Central memory CD8-positive, alpha-beta T cell (primary cell): ENCODE measurements at regions not wholly inside any gene's neighbourhood (a gene's known extent, or its start where the extent isn't known, plus 50 kb on each side); places are given as distances from the start of the nearest gene placed in this dataset.

Experiments used
- ATAC-seq: fragments of 150-1000 bp; cut with Tn5 transposase; replicated peaks from 2 replicates; pipeline ENCODE4 v1.10.0; 2022; ENCODE audit warnings: mild to moderate bottlenecking, moderate FRiP score, moderate number of reproducible peaks; ENCODE audit not compliant: poor library complexity, severe bottlenecking; ENCODE audit errors: extremely low read depth
- DNase-seq, 2 donors: peaks; one replicate each; pipeline ENCODE4 v3.0.0; 2021; ENCODE audit warnings: low spot score in 2 of 2
- H3K27ac Mint-ChIP-seq: one replicate; pipeline ENCODE4 v1.8.0; 2022; ENCODE audit warnings: low read depth, mild to moderate bottlenecking, moderate library complexity, mixed read lengths
- H3K27me3 Mint-ChIP-seq: one replicate; pipeline ENCODE4 v1.8.0; 2022; ENCODE audit warnings: mixed read lengths
- H3K36me3 Mint-ChIP-seq: one replicate; pipeline ENCODE4 v1.8.0; 2022; ENCODE audit warnings: mild to moderate bottlenecking, moderate library complexity, mixed read lengths; ENCODE audit not compliant: insufficient read depth
- H3K4me1 Mint-ChIP-seq: one replicate; pipeline ENCODE4 v1.8.0; 2022; ENCODE audit warnings: mixed read lengths
- H3K4me3 Mint-ChIP-seq: one replicate; pipeline ENCODE4 v1.8.0; 2022; ENCODE audit warnings: mild to moderate bottlenecking, moderate library complexity, mixed read lengths
- H3K9me3 Mint-ChIP-seq: one replicate; pipeline ENCODE4 v1.8.0; 2022; ENCODE audit warnings: mixed read lengths

DNA sequence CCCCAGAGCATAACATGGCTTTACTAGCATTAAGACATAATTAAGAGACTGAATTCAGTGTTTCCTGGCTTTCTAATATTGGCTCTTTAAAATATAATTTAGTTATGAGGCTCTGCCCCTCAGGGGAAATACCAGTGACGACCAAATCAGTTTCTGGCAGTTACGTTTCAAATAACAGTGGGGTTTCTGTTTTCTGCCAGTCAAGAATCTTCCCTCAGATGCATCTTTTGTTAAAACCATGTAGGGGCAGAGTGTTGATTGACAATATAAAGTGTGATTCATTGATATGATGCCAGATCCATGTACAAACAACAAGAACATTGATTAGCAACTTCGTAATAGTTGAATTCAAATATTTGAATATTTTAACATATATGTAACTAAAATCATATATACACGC, 1169.7 kb downstream of the DIAPH3 start:
- peaks cover 7% of the 10 kb centered on the region for H3K9me3 Mint-ChIP-seq
- ATAC-seq (no peak), DNase-seq (no peak)
- no peaks in the 10 kb centered on the region for H3K27me3 Mint-ChIP-seq
- no peaks in the 10 kb centered on the region for H3K36me3 Mint-ChIP-seq
- no peak overlapping the region for H3K27ac Mint-ChIP-seq
- no peaks in the 10 kb centered on the region for H3K4me1 Mint-ChIP-seq
- no peak overlapping the region for H3K4me3 Mint-ChIP-seq

DNA sequence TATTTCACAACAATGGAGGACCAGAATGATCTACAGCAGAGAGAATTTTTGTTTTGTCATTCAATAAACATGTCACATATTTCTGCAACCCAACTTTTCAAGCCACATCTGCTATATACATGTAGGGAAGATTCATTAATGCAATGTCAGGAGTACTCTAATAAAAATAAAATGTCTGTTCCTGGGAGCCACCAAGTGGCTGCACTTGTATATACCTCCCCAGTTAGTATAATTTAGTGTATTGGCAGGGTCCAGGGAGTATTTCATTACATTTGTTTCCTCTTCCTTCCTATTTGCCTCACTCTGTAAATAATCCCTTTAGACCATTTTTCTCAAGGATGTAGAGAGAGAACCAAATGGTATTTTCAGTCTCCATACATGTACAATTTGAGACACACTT, 1169.0 kb downstream of the DIAPH3 start:
- H3K4me3 Mint-ChIP-seq: no peak overlapping the region
- no peak for ATAC-seq
- no peak for DNase-seq
- no peaks in the 10 kb centered on the region for H3K36me3 Mint-ChIP-seq
- H3K27me3 Mint-ChIP-seq: no peaks in the 10 kb centered on the region
- no peak overlapping the region for H3K27ac Mint-ChIP-seq
- H3K9me3 Mint-ChIP-seq: peaks cover 7% of the 10 kb centered on the region
- no peaks in the 10 kb centered on the region for H3K4me1 Mint-ChIP-seq

DNA sequence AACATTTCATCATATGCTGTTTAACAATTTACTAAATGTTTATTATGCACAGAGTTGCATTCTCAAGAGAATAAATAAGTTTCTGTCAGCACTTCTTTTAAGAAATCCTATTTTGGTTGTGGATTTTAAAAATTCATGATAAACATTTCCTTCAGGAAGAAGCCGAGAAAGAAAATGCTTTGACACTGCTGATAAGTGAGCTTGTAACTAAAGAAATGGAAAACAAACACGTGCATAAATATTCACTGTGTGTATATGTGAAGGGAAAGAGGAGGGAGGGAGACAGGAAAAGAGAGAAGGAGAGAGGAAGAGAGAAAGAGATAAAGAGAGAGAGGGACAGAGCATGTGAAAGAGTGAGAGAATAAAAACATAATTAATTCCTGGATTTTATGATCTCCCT, 1165.0 kb downstream of the DIAPH3 start:
- no peak for ATAC-seq
- Mint-ChIP-seq H3K27ac (no peak overlapping the region), H3K9me3 (peaks cover 10% of the 10 kb centered on the region), H3K4me1 (no peaks in the 10 kb centered on the region), H3K4me3 (no peak overlapping the region), H3K36me3 (no peaks in the 10 kb centered on the region), H3K27me3 (no peaks in the 10 kb centered on the region)
- no peak for DNase-seq

DNA sequence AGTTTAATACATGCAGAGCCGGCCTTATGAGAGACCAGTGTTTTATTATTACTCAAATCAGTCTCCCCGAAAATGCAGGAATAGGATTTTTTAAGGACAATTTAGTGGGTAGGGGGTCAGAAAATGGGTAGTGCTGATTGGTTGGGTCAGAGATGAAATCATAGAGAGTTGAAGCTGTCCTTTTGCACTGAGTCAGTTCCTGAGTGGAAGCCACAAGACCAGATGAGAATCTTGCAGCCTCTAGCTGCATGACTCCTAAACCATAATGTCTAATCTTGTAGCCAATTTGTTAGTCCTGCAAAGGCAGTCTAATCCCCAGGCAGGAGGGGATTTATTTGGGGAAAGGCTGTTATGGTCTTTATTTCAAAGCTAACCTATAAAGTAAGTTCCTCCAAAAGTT, 1163.9 kb downstream of the DIAPH3 start:
- Mint-ChIP-seq H3K4me3 (no peak overlapping the region), H3K27me3 (no peaks in the 10 kb centered on the region), H3K9me3 (peaks cover 10% of the 10 kb centered on the region), H3K36me3 (no peaks in the 10 kb centered on the region), H3K27ac (no peak overlapping the region), H3K4me1 (no peaks in the 10 kb centered on the region)
- DNase-seq (no peak), ATAC-seq (no peak)

DNA sequence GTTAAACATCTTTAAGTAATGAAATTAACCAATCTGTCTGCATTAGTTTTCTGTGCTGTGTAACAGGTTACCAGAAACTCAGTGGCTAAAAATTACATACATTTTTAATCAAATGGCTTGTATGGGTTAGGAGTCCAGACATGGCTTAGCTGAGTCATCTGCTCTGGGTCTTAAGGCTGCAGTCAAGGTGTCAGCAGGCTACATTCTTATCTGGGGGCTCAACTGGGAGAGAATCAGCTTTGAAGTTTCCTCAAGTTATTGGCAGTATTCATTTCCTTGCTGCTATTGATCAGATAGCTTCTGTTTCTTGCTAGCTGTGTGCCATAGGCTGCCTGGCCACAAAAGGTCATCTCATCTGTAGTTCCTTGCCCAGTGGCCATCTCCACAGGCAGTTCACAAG, 1163.0 kb downstream of the DIAPH3 start:
- DNase-seq (no peak), ATAC-seq (no peak)
- H3K27me3 Mint-ChIP-seq: no peaks in the 10 kb centered on the region
- no peak overlapping the region for H3K4me3 Mint-ChIP-seq
- H3K27ac Mint-ChIP-seq: no peak overlapping the region
- no peaks in the 10 kb centered on the region for H3K4me1 Mint-ChIP-seq
- H3K9me3 Mint-ChIP-seq: peaks cover 10% of the 10 kb centered on the region
- no peaks in the 10 kb centered on the region for H3K36me3 Mint-ChIP-seq

DNA sequence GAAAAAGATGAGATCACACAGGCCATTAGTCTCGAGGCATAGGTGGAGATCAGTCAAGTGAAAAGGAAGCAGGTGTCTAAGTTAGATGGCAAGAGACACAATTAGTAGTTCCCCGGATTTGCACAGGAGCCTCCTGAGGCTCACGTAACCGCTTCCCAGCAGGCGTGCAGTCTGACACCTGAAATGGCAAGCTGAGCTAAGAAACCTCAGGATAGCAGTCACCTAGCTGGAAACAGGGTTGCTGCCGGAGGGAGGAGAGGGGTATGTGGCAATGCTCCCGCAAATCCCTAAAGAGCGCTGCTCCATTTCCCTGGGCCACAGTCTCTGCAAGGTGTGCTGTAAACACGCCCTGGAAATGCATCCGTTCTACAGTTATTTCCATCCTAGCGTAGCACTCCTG, 1151.0 kb downstream of the DIAPH3 start:
- H3K9me3 Mint-ChIP-seq: peaks cover 8% of the 10 kb centered on the region
- H3K27ac Mint-ChIP-seq: no peak overlapping the region
- H3K27me3 Mint-ChIP-seq: no peaks in the 10 kb centered on the region
- ATAC-seq (no peak), DNase-seq (no peak)
- H3K4me3 Mint-ChIP-seq: no peak overlapping the region
- H3K4me1 Mint-ChIP-seq: no peaks in the 10 kb centered on the region
- H3K36me3 Mint-ChIP-seq: no peaks in the 10 kb centered on the region

DNA sequence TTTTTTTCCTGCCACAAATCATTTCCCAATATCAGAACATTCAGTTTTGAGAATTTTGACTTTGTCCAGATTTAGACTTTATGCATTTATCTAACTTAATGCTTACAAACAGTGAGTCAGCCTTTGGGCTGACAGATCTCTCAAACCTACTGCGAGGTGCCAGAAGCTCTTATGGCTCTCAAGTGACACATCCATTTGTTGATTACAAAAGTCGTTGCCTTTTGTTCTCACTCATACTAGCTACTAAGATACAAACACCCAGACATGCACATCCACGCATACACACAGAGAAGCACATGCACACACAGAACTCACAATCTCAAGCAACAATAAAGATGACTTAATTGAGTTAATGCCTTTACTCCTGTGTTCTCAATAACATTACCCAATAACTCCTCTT, 1147.5 kb downstream of the DIAPH3 start:
- ATAC-seq (no peak), DNase-seq (no peak)
- Mint-ChIP-seq H3K36me3 (no peaks in the 10 kb centered on the region), H3K4me1 (no peaks in the 10 kb centered on the region), H3K27me3 (no peaks in the 10 kb centered on the region), H3K9me3 (peaks cover 8% of the 10 kb centered on the region), H3K4me3 (no peak overlapping the region), H3K27ac (no peak overlapping the region)

DNA sequence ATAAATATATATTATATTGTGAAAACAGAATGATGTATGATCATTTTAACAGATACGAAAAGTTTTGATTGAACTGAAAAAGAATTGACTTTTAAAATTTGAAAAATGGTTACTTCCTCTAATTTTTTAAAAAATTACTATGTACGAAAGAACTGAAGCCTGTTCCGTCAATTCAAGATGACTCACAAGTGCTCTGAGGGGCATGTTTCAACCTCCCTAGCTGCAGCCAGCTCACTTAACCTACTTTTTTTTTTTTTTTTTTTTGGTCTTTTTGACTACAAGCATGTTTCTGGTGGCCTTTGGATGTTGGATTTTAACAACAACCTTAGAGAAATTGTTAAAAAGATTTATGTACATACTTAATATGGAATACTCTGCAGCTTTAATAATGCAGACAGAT, 1139.3 kb downstream of the DIAPH3 start:
- Mint-ChIP-seq H3K27me3 (no peaks in the 10 kb centered on the region), H3K4me1 (no peaks in the 10 kb centered on the region), H3K27ac (no peak overlapping the region), H3K4me3 (no peak overlapping the region), H3K36me3 (no peaks in the 10 kb centered on the region), H3K9me3 (peaks cover 6% of the 10 kb centered on the region)
- ATAC-seq (no peak), DNase-seq (no peak)

DNA sequence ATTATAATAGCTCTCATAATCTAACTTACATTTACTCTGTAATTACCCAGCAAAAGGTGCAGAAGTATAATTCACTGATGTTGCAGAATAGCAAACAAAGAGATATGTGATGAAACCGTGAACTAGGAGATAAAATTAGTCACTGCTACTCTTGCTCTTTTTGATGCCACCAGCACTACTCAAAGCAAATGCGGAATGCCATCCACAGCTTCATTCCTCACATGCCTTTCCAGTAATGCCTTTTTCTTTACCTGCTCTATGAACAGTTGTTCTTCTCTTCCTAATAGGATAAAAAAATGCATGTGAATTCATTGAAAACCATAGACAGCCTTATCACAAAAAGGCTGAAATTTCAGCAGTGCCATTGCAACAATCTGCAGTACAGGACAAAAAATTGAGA, 1129.5 kb downstream of the DIAPH3 start:
- DNase-seq (no peak), ATAC-seq (no peak)
- Mint-ChIP-seq H3K36me3 (no peaks in the 10 kb centered on the region), H3K9me3 (peaks cover 6% of the 10 kb centered on the region), H3K27ac (no peak overlapping the region), H3K4me1 (no peaks in the 10 kb centered on the region), H3K27me3 (no peaks in the 10 kb centered on the region), H3K4me3 (no peak overlapping the region)

DNA sequence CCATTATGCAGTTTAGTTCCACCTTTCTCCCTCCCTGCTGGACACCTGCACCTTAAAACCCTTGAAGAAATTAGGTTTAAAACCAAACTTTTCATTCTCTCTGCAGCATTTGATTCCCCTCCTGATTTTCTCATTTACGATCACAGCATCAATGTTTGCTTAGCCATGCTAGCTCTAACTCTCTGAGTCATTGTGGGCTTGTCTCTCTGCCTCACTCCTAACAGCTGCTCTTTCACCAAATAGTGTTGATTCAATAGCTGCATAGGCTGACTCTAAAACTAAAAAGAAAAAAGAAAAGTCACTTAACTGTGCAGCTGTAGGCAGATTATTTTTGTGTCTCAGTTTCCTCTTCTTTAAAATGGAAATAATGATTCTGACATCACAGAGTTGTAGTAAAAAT, 1124.9 kb downstream of the DIAPH3 start:
- Mint-ChIP-seq H3K4me1 (no peaks in the 10 kb centered on the region), H3K9me3 (peaks cover 12% of the 10 kb centered on the region), H3K27ac (no peak overlapping the region), H3K27me3 (no peaks in the 10 kb centered on the region), H3K36me3 (no peaks in the 10 kb centered on the region), H3K4me3 (no peak overlapping the region)
- DNase-seq: no peak
- ATAC-seq: no peak

DNA sequence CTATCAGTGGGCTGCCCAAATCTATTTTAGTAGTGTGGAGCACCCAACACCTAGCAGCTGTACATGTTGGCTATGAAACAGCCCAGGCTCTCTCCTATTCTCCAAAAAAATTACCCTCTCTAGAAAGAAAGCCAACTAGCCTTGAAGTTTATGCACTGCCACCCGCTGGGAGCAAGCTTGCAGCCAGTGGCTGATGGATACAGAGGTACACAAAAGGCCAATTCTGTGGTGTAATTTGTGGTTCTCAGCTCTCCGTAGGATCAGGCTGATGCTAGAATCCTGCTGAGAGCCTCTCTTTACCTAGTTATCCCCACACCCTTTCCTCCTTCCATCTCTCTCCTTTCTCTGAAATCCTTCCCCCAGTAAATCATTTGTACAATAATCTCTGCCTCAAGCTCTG, 1120.7 kb downstream of the DIAPH3 start:
- Mint-ChIP-seq H3K36me3 (no peaks in the 10 kb centered on the region), H3K4me1 (no peaks in the 10 kb centered on the region), H3K27ac (no peak overlapping the region), H3K27me3 (no peaks in the 10 kb centered on the region), H3K4me3 (no peak overlapping the region), H3K9me3 (peaks cover 20% of the 10 kb centered on the region)
- DNase-seq (no peak), ATAC-seq (no peak)

DNA sequence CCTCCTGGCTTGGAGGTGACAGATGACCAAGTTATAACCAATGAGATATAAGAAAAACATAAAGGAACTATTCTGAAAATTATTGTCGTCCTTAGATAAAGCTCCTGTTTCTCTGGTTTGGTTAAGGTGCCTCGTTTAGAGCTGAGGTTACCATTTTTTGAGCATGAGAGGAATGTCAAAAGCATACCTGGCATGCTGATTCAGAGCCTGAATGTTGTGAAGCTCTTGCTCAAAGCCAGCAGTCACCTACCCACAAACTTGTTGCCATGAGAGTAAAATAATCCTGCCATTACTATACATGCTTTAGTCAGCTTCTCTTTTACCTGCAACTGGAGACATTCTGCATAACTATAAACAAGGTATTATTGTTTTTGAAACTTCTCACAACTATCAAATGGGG, 1116.2 kb downstream of the DIAPH3 start:
- DNase-seq: no peak
- no peak overlapping the region for H3K27ac Mint-ChIP-seq
- H3K9me3 Mint-ChIP-seq: peaks cover 26% of the 10 kb centered on the region

DNA sequence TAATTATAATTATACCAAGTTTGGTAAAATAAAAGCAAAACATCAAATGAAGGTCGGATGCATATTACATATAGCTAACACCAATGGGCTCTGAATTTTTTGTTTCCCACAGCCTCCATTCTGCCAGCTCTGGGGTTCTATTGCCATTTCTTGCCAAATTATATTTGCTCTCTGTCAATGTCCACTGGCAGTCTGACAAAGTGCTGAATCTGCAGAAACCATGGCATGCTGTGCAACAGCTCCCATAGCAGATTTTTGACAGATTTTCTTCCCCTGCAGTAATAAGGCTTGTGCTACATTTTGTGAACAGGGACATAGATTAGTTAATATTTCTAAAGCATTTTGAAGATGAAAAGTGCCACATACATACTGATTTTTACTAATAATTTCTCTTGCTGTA, 1102.1 kb downstream of the DIAPH3 start:
- DNase-seq: no peak
- Mint-ChIP-seq H3K4me1 (no peaks in the 10 kb centered on the region), H3K9me3 (no peaks in the 10 kb centered on the region), H3K36me3 (no peaks in the 10 kb centered on the region), H3K4me3 (no peak overlapping the region), H3K27me3 (no peaks in the 10 kb centered on the region), H3K27ac (no peak overlapping the region)
- ATAC-seq: no peak

More for the DNA sequence above, 1116.2 kb downstream of the DIAPH3 start:
- Mint-ChIP-seq H3K4me1 (no peaks in the 10 kb centered on the region), H3K4me3 (no peak overlapping the region), H3K27me3 (no peaks in the 10 kb centered on the region), H3K36me3 (no peaks in the 10 kb centered on the region)
- ATAC-seq: no peak

DNA sequence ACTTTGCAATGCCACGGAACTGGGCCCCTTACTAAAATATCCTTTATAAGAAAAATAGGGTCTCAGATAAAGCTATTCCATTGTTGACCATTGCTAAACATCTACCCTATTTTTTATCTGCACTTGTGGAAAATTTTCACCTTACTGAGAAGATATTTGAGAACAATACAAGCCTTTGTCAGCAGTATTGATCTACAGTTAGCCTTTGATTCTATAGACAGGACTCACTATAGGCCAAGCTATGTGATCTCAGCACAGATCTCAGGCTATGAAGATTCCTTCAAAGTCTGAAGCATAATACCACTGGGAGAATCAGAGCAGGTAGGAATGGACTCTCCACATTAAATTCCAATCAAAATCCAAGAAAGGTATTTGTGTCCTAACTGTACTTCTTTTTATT, 1099.7 kb downstream of the DIAPH3 start:
- Mint-ChIP-seq H3K4me1 (no peaks in the 10 kb centered on the region), H3K27me3 (no peaks in the 10 kb centered on the region), H3K4me3 (no peak overlapping the region), H3K27ac (no peak overlapping the region), H3K9me3 (no peaks in the 10 kb centered on the region), H3K36me3 (no peaks in the 10 kb centered on the region)
- ATAC-seq: no peak
- DNase-seq: no peak
